Left ventricle myocardium superior (tissue), 1 donor: ENCODE measurements at regions not wholly inside any gene's neighbourhood (a gene's known extent, or its start where the extent isn't known, plus 50 kb on each side); places are given as distances from the start of the nearest gene placed in this dataset.

Experiments
- ATAC-seq: fragments of 200-7000 bp; cut with Tn5 transposase; one replicate; pipeline ENCODE4 v1.9.1; 2020; ENCODE audit warnings: mild to moderate bottlenecking, moderate library complexity
- DNase-seq: peaks from one replicate; pipeline ENCODE4 v3.0.0-alpha.2; 2020
- intact Hi-C: fragments of 100-400 bp; cut with micrococcal nuclease; formaldehyde crosslinking; loops from one replicate; pipeline ENCODE4 v1.11.0; 2022
- donor health status: DM: no; HTN: yes; CAD: no; lungs with severe emphysema.

DNA sequence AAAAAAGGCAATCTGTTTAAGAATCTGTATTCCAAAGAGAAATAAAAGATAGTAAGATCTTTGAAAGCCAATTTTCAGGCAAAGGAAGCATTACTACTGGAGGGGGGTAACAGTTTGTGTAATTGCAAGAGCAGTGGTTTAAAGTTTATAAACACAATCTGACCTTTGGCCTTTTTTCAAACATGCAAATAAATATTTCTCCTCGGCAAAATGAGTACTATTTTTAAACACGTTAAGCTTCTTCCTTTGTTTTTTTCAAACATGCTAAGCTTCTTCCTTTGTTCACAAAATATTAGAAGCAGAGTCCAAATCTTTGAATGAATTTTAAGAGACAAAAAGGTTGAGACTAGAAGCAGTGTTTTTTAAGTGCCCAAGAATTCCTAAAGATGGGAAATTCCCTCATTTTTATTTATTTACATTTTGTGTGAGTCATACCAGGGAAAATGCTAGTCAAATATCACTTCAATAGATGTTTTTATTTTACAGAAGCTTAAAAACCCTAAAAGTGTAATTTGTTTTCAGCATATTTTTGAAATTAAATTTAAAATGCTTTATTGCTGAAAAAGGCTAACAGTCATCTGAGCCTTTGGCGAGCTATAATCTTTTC, 229.3 kb downstream of the GPR37 start:
- DNase-seq (no peak), ATAC-seq (no peak)
- intact Hi-C loops = no loop called here

DNA sequence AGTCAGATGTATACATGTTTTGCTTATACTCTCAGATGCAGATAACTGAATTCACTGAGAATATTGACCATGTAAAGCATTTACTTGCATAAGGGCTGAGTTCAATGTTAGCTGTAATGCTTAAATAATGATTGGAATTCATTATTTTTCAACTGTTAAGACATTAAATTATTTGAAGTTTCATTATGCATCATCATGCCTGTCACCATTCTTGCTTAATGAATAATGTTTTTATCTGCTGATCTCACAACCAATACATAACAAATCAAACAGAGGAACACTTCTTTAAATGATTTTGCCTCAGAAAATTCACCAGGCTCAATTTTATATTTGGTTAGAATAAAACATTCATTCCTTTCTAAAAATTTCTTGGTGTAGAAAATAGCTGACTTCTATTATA, 233.4 kb downstream of the GPR37 start:
- DNase-seq (no peak), ATAC-seq (no peak)
- intact Hi-C loops = no loop called here

DNA sequence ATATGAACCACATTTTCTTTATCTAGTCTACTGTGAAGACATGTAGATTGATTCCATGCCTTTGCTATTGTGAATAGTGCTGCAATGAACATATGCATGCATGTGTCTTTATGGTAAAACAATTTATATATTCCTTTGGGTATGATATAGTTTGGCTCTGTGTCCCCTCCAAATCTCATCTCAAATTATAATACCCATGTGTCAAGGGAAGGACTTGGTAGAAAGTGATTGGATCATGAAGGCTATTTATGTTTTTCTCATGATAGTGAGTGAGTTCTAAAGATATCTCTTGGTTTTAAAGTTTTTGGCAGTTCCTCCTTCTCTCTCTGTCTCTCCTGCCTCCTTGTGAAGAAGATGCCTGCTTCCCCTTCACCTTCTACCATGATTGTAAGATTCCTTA, 248.7 kb downstream of the GPR37 start:
- intact Hi-C loops = no loop called here
- ATAC-seq (no peak), DNase-seq (no peak)

DNA sequence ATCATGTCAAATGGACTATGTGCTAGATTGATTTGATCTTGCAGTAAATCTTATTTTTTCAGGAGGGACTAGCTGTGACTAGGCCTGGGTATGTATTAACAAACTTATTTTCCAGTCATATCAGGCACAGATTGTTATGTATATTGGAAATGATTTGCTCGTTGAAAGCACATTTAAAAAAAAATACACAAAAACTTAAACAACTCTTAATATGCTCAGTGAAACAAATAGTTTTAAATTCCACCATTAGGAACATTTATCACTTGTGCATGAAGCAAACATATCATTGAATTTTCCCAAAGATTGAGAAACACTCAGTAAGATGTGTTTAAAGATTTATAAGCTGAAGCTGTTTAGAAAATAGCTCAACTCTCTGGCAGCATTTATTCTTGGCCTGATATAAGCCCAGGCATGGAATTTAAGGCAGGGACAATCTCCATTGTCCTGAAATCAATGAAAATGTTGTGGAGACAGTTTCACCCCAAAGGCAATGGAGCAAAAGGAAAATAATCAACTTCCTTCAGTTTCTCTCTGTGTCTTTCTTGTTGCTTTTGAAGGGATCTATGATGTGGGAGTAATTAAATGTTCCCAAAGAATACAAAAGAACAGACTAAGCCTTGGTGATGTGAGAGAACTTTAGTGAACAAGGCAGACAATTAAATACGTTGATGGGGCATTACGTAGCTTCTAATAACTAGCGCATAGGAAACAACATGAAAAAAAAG, 250.3 kb downstream of the GPR37 start:
- intact Hi-C loops = no loop called here
- no peak for DNase-seq
- ATAC-seq = no peak

DNA sequence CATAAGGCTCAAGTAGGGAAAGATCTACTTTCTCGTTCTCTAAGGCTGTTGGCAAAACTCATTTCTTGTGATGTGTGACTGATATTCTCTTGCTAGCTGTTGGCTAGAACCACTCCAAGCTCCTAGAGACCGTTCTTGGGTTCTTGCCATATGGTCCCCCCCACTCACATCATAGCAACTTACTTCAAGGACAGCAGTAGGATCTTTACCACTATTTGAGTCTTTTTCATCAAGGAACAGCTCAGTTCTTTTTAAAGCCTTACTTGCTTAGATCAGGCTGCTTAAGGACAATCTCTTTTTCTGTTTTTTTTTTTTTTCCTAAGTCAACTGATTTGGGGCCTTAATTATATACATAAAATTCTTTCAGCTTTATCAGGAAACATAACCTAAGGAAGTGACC, 251.1 kb downstream of the GPR37 start:
- ATAC-seq (no peak), DNase-seq (no peak)
- intact Hi-C loops = no loop called here

DNA sequence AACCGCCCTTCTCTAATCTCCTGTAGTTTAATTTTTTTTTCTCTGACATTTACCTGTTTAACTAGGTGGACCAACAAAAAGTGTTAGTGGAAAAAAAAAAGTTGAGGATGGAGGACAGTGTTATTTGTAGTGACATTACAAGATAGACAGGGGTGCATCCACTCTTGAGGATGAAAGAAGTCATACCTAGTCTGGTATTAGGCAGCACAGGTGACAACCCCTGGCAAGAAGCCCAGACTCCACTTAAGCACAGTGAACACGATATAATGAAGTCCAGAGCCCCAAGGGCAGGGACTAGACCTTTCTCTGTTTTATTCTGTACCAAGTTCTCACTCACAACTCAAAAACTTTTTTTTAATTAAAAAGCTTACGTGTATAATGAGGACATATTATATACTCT, 268.4 kb downstream of the GPR37 start:
- ATAC-seq = no peak
- intact Hi-C loops = no loop called here
- DNase-seq = no peak

DNA sequence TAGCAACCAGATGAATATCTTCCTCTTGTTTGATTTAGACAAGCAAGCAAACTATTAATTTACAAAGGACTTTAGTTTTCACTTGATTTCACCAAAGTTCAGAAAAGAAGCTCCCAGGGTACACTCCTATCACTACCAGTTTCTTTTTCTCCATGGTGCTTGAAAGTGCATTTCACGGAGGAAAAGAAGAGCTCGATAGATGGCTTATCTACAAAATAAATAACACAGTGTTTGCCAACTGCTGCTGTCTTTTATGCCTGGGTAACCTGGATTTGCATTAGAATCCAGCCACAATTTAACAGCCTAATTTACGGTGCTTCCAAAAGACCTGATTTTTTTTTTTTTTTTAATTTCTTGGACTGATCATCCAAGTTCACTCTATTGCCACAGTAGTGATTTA, 275.7 kb downstream of the GPR37 start:
- ATAC-seq (no peak), DNase-seq (no peak)
- intact Hi-C loops = no loop called here

DNA sequence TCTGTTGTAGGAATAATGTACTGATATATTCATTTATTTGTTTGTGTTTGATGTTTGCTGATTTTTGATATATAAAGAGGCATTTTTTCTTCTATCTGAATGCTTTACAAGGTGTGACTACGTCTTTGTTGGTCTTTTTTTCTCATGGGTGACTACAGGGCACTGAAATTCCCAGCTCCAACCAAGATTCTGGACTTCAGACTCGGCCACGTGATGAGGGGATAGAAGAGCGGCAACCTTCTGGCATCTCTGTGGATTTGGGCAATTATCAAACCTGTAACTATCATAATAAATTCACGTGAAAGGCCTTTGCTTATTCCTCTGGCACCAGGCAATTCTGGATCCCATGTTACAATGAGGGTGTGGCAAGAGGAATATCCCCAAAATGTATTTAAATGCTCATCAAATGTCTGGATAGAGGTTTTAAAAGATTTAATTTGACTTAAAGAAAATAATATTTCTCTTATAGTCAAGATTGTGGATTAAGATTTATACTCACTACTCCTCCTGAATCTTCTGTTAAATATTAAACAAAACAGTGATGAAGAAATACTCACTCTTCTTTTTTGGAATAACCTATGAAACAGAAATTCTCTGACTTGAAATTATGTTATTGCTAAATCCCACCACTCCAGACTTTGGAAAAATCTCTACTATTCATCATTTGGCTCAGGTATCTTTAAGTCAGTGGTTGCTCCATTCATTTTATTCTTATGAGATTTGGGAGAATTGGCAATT, 276.3 kb downstream of the GPR37 start:
- intact Hi-C loops = no loop called here
- ATAC-seq (no peak), DNase-seq (no peak)

DNA sequence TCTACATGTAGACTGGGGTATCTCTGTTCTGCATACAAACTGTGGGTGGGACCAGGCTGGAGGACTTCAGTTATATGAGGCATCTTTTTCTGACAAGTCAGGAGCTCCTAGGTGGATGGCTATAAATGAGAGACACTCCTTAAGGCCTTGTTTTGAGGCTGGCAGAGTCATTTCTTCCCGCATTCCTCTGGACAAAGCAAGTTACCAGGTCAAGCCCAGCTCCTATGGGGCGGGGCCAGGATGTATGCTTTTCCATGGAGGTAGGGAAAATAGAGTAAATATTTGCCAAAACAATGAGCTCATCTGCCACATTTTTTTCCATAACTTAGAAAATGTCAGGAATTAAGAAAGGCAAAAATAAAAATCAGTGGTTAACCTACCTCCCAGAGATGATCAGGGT, 283.4 kb downstream of the GPR37 start:
- DNase-seq = no peak
- no peak for ATAC-seq

DNA sequence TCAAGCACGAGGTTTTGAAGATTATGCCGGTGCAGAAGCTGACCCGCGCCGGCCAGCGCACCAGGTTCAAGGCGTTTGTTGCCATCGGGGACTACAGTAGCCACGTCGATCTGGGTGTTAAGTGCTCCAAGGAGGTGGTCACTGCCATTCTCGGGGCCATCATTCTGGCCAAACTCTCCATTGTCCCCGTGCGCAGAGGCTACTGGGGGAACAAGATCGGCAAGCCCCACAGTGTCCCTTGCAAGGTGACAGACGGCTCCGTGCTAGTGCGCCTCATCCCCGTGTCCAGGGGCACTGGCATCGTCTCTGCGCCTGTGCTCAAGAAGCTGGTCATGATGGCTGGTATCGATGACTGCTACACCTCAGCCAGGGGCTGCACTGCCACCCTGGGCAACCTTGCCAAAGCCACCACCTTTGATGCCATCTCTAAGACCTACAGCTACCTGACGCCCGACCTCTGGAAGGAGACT, 284.7 kb downstream of the GPR37 start:
- ATAC-seq (no peak), DNase-seq (no peak)
- intact Hi-C loops = no loop called here

More for the DNA sequence above, 283.4 kb downstream of the GPR37 start:
- intact Hi-C loops = no loop called here

DNA sequence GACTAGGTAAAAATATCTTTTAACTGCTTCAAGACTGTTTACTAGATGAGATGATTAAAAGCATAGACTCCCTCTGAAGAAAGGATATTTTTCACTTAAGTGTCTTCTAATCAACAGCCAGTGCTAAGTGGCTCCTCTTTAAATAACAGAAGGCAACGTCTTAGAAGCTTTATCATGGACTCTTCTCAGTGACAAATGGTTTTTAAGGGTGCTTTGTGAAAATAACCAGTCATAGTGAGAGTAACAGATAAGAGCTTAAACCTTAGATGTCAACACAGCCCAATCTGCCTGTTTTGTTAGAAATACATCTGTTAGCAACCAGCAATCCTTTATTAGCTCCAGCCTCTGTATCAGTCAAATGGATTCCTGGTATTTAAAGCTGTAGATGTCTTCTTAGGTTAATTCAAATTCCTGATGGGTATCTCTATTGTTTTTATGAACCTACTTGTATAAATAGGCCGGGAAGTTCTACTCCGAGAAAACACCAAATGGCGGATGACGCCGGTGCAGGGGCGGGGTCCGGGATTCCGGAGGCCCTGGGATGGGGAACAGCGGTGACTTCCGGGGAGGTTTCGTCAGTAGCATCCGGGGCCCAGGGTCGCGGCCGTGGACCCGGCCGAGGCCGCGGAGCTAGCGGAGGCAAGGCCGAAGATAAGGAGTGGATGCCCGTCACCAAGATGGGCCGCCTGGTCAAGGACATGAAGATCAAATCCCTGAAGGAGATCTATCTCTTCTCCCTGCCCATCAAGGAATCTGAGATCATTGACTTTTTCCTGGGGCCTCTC, 285.4 kb downstream of the GPR37 start:
- intact Hi-C loops = no loop called here
- DNase-seq (no peak), ATAC-seq (no peak)

DNA sequence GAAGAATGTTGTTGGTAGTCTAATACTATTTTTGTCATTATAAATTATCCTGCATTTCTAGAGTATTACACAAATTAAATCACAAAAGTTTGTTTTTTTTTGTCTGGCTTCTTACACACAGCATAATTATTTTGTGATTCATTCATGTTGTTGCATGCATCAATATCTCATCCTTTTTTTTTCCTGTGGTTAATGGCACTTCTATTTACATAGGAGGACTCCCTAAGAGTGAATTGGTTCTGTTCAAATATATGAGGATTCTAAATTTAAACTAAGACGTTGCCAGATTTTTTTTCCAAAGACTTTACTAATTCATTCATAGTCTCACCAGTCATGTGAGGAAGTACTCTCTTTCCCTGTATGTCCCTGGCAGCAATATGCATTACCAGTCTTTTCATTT, 303.3 kb downstream of the GPR37 start:
- ATAC-seq (no peak), DNase-seq (no peak)
- intact Hi-C loops = no loop called here

DNA sequence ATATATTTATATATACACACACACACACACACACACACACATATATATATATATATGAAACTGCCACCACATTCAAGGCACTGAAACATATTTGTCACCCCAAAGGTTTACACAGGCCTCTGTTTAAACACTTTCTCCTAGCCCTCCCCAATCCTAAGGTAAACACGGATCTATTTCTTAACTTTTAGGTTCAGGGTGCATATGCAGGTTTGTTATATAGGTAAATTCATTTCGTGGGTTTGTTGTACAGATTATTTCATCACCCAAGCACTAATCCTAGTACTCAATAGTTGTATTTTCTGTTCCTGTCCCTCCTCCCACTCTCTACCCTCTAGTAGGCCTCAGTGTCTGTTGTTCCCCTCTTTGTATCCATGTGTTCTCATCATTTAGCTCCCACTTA, 305.0 kb downstream of the GPR37 start:
- DNase-seq (no peak), ATAC-seq (no peak)
- intact Hi-C loops = no loop called here

DNA sequence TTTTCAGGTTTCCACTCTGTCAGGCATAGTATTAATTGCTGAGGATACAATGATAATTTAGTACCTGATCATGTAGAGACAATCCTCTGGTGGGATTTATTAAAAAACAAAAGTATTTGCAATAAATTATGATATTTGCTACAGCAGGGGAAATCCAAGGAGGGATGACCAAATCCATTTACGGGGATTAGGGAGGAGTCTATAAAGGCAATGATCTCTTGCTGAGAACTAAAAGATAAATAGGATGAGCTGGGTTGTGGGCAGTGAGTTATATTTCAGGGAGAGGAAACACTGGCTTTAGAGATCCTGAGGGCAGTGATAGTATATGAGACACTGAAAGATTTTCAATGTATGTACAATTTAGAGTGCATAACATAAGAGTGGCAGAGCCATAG, 305.5 kb downstream of the GPR37 start:
- intact Hi-C loops = no loop called here
- DNase-seq = no peak
- no peak for ATAC-seq

DNA sequence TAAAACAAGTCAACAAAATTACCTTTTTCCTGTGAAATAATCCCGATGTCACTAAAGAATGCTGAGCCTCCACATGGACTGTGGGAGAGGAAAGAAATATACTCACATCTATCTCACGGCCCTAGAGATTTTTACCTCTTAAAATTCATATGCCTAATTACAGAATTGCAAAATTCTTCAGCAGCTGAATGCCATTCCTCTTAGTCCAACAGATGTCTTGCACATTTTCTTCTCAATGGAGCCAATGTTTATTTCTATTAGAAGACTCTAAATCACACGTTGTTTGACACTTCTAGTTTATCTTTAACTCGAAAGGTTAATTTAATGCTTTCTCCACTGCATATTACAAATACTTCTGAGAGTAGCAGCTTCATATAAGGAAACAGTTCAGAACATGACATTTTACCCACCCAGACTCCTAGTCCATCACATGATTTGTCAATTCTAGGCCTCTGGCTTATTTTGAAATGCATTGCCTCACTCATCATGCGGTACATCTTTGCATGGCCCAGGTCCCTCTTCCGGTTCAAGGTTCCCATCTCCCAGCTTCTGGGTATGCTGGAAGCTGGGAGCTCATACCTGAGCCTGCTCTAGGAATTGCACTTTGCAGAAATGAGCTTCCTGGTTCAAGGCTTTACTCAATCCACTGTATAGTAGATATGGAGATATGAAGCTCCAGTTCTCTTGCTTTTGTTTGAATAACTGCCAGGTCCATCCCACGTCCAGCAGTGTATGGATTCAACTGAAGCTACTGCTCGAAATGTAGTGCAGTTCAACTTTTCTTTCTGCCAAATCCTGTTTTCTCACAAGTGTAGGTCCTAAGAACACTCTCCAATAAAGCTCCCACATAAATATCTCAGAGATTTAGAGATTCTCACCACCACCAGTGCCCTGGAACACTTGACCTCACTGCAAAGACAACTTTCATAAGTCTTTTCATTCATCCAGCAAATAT, 306.2 kb downstream of the GPR37 start:
- ATAC-seq (no peak), DNase-seq (no peak)
- intact Hi-C loops = no loop called here

DNA sequence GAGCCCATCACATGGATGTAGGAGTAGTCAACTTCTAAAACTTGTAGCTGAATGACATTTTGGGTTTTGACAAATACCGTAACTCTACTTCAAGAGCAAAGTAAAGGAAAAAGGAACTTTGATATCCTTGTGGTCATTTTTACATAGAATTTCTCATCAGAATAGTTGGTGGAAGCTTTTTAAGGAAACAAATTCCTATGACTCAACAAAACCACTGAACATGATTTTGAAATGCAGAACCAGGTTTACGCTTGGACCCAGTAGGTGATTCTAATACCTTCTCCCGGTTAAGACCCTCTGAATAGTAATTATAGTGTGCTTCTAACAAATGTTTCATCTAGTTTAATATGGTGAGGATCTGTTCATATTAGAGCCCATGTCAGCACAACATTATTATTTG, 307.8 kb downstream of the GPR37 start:
- ATAC-seq = no peak
- intact Hi-C loops = no loop called here
- DNase-seq = no peak

DNA sequence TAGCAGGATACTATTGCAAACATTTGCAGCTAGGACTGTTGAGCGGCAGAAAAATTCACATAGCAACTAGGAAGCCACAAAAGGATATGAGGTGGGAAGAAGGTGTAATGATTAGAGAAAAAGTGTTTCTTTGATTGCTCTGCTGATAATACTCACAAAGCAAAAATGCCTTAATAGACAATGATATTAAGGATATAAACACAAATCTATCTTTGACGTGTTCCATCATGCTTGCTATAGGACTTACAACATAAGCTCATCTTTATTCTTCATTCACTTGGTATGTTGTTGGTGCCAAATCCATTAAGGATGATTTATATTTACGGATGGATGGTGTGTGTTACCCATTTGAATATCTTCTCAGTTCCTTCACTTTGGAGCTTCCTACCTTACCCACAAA, 309.3 kb downstream of the GPR37 start:
- DNase-seq (no peak), ATAC-seq (no peak)
- intact Hi-C loops = no loop called here

DNA sequence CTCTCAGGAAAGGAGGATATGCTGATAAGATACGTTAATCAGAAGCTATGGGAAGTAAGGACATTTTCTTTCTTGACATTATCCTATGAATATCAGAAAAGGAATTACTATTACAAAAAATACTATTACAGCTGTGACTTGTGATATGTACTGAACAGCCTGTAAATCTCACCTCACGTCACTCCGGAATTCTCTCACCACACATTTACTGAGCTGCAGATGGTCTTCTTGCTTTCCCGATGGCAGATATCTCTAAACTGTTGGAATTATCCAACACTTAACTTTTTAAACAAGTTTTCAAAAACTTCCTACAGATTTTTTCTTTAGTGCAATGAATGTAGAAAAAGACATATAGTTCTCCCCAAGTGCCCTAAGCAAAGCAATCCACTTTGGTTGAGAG, 313.4 kb downstream of the GPR37 start:
- intact Hi-C loops = no loop called here
- ATAC-seq (no peak), DNase-seq (no peak)

DNA sequence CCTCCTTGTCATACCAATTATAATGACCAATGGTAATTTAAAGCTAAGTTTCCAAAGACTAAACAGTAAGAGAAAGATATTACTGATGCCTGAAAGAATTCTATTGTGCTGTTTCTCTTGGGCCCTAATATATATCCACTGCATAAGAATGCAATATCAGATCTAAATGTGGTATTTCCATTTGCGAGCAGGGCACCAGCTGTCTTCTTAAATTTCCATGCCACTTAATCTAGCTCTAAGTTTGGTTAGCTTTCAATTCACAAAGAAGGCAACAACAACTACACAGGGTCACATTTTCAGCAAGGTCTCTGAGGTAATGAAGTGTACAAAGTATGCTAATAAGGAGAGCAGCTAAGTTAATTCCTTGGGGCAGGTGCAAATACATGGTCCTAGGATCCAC, 315.7 kb downstream of the GPR37 start:
- DNase-seq (no peak), ATAC-seq (no peak)
- intact Hi-C loops = no loop called here
